Non-pigmented ciliary epithelial cell (primary cell): ENCODE measurements at regions not wholly inside any gene's neighbourhood (a gene's known extent, or its start where the extent isn't known, plus 50 kb on each side); places are given as distances from the start of the nearest gene placed in this dataset.

ENCODE experiments used
- DNase-seq: peaks from one replicate; pipeline ENCODE4 v3.0.0-alpha.2; 2010; ENCODE audit warnings: low read depth

DNA sequence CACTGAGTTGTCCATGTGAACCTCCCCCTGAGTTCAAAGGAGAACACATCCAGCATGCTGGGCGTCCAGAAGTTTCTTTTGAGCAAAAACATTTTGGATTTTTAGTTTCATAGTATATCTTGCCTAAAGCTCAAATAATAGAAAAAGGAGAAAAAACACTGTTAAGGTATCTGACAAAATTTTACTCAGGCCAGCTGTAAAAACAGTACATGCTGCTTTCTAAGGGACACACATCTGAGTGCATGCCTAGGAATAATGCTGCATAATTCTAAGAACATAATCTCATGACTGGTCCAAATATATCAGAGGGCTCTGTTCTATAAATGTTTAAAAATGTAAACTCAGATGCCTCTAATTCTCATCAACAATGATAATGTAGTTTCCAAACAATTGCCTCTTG is 561.3 kb upstream of the INTU start:
- no peak for DNase-seq

DNA sequence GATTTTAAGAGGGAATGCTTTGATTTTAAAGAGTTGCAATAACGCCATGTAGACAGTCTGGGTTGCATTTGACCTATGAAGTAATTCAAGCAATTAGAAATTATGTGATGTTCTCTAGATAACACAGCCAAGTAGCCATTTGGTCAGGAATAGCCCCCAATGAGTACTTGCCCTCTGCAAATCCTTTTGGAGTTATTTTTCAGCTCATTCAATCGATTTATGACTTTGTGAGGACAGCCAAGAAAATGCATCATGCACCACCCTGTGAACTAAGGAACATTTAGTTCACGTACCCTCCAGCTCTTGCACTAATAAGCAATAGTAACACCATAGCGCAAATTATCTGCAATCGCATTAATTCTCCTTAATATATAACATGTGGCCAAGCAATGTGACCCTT is 552.6 kb upstream of the INTU start:
- no peak for DNase-seq

DNA sequence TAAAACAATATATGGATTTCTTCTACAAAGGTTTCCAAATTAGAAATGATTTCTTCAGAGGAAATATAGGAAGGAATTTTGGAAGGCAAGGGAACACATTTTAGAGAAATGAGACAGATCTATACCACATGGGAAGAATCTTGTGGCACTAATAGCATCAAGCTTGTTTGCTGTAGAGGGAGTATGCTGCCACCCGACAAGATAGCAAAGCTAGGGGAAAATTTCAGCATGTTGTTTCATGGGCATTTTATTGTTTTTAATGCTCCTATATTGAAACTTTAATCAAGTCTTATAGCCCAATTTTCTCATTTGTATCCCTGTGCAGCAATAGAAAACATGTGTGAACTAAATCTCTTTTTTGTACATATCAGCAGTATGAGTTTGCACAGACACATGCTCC is 551.7 kb upstream of the INTU start:
- no peak for DNase-seq

DNA sequence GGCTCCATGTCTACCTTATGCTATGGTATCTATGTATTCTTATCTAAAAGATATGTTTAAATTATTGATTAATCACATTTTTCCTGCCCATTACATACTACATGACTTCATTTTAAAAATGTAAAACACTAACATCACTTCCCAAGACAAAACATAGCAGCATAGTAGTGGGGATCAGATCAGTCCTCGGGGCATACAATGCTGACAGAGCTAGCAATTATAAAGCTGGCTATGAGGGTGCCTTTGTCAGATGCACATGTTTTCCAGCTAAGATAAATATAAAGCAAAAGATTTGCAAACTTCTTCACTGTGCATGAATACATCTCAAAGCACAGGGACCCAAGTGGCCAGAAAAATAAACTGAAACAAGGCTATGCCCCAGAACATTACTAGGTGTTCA is 549.8 kb upstream of the INTU start:
- no peak for DNase-seq

DNA sequence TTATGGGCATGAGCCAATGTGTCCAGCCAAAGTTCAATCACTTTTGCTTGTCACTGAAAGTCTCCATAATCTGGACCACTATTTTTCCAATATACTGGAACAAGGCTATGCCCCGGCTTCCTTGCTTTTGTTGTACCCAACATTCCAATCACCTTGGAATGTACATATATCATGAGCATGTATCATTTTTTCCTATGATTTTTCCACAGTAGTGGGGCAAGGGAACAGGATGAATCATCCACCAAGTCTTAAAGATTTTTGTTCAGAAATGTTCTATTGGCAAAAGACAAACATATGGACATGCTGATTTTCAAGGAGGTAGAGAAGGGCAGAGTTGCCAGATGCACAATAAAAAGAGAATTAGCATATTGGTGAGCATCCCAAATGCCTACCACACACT is 548.1 kb upstream of the INTU start:
- no peak for DNase-seq

DNA sequence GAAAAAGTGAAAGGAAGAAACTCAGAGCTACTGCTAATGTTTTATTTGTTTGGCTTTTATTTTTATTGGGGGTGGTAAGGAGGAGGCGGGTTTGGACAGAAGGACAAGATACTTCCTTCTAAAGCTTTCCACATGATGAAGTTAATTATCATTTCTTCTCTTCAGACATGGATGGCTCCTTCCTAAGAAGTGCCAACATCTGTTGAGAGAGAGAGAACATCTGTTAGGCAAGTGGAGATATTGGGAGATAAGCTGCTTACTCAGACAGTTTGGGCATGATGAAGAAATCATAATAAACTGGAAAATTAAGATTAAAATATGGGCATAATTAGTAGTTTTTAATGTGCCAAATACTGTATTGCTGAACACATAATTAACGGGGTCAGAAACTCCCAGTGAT is 535.7 kb upstream of the INTU start:
- DNase-seq, result no peak

DNA sequence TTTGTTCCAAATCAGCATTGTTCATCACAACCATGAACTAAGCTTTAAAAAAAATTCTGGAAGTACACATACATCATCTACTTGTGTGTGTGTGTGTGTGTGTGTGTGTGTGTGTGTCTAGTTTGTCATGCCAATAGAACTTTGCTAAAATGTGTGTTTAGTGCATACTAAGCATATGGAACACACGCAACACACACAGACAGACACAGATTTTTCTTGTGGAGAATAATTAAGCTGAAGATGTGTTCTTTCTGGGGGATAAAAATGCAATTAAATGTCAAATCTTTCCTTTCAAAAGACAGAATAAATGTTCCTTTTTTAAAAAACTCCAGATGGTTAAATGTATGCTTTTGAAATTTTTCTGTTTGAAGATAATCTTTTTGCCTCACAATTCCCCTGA is 530.4 kb upstream of the INTU start:
- DNase-seq, result no peak

DNA sequence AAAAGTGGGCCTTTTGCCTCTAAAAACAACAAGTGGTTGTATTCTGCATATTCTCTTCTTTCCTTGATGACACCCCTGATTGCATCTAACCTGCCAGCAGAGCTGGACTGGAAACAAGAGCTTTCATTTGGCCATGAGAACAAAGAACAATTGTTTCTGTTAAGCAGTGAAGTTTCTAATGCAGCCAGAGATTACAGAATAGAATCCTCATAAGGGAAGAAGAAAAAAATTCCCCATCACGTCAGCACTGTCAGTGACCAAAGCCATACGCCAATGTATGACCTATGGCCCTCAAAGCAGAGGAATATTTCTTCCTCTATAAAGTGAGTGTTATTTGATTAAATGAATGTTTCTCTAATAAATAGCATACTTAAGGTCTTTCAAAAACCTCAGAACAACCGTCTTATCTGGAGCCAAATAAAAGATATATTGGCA is 529.1 kb upstream of the INTU start:
- no peak for DNase-seq

DNA sequence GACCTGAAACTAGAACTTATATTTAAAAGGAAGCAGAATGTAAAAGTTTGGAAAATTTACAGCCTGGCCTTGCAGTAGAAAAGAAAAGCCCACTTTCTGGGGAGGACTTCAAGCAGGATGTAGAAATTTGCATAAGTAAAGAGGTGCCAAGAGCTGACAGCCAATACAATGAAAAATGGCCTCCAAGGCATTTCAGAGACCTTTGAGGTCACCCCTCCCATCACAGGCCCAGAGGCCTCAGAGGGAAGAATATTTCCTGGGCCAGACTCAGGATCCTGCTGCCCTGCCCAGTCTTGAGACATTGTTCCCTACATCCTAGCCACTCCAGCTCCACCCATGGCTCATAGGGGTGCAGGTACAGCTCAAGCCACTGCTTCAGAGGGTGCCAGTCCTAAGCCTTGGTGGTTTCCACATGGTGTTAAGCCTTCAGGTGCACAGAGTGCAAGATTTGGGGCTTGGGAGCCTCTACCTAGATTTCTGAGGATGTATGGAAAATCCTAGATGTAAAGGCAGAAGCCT is 518.9 kb upstream of the INTU start:
- no peak for DNase-seq

DNA sequence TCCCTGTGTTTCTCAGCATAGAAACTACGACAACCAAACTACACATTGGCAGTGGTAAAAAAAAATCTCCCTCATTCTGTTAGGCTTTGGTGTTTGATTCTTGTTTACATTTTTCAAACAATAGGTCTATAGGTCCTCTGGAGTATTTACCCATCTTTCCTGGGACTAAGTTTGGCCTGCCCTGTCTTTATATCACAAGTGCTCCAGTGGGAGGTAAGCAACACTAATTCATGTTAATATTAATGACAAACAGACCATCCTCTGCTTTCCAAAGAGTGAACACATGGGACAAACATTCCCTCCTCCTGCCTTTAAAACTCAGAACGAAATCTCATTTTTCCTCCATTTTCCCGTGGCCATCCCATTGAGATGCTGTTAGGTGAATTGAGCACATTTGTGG is 514.1 kb upstream of the INTU start:
- DNase-seq, result no peak

DNA sequence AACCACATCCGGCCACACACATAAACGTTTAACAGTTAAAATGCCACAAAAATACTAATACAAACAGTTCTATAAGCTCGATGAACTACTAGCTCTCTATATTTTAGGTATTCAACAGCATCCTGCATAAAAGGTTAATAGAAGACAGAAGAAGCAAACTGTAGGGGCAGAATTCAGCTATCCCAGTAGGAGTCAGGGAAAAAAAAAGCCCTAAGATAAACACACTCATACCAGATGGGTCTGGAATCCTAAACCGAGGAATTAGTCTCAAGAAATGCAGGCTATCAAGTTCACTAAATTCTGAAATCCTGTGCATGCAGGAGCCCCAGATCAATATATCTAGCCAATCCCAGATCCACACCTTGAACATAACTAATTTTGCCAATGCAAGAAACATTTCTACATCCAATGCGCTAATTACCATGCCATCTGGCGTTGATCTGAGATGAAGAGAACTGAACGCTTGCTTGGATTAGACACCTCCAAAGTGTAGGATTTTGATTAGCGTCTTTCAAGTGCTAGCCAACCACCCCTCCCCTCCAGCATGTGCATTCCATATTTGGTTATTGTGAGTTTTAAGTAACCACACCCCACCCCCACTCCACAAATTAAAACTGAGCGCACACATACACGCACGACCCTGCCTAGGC is 512.2 kb upstream of the INTU start:
- DNase-seq, result no peak

DNA sequence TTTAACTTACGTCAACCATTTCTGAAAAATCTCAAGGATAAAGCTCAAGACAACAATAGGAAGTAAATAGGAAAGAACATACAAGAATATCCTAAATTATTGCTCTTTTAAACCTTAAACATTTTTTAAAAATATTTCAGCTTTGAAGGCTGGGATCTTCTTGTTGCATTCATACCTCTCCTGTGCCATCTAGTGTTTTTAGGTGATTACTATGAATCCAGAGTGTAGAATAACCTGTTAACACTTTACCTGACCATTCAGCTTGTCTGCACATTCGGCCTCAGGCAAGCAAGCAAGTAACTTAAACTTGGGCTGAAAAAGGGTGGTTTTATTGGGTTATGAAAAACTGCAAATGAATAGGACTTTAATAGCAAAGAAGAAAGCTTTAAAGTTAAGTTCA is 507.8 kb upstream of the INTU start:
- DNase-seq, result no peak

DNA sequence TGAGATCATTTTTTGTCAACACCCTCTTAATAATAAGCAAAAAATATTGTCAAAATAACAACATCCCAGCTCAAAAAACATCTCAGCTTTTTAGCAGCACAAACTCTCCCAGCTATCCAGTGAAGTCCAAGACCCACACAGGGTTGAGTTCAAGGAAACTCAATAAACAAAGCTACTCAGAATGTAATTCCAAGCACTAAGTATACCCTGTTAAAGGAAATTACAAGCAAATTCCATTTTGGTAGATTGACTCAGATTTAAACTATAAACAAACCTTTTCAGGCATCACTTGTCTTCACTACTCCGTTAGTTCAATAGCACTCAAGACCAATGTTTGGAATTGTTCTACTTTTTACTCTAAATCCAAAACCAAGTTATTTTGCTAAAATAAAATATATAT is 506.0 kb upstream of the INTU start:
- DNase-seq, result no peak

DNA sequence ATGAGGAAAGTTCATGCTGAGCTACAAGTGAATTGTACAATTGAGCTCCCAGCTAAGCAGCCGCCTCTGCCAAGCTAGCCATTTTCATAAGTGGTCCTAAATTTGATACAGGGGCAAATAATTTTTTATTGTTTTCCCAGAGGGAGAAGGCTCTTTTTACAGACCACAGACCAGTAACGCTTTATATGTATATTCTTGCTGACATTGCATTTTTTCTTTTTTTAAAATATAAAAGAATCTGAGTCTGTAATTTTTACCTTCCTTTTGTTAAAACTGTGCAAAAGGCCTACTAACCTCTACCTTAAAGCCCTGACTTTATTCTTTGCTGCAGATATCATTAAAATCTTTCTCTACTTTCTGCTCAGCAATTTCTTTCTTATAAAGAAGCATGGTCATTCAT is 501.2 kb upstream of the INTU start:
- DNase-seq, result no peak

DNA sequence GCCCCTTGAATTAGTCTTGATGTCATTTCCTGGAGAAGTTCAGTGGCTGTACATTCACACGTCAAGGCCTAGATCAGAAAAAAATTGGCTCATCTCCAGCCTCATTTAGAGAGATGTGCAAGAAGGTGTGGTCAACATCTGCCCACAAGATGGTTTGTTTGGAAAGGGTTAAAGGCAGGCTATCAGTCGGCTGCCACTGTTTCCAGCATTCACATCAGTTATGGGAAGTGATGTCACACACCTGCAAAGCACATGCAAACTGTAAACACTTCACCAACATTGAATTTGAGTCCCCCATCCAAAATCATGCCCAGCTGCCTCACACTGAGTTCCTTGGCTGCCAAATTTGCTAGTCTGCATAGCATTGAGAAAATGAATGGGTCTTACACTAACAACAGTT is 498.3 kb upstream of the INTU start:
- DNase-seq, result no peak

DNA sequence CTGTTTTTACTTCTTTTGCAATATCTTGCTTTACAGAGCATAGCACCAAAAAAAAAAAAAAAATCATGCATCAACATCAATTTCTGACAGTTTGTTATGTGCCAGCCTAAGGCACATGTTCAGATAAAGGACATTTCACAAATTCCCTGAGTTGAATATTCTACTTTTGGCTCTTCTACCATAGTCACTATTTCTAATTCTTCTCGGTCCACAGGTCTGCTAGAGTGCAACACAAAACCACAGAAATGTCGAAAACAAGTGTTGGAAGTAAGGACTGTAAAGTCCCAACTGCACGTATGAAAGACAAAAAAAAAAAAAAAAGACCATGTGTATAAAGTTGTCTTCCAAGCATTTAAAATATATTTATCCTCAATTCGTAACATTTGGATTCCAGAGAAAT is 494.2 kb upstream of the INTU start:
- DNase-seq, result no peak

DNA sequence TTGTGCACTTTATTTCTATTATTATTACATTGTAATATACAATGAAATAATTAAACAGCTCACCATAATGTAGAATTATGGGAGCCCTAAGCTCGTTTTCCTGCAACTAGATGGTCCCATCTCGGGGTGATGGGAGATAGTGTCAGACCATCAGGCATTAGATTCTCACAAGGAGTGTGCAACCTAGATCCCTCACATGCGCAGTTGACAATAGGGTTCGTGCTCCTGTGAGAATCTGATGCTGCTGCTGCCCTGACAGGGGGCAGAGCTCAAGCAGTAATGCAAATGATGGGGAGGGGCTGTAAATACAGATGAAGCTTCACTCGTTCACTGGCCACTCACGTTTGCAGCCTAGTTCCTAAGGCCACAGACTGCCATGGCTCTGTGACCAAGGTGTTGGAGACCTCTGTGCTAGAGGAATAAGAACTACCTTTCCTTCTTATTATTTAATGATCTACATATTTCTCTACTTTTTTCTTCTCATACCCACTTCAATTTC is 492.9 kb upstream of the INTU start:
- no peak for DNase-seq

DNA sequence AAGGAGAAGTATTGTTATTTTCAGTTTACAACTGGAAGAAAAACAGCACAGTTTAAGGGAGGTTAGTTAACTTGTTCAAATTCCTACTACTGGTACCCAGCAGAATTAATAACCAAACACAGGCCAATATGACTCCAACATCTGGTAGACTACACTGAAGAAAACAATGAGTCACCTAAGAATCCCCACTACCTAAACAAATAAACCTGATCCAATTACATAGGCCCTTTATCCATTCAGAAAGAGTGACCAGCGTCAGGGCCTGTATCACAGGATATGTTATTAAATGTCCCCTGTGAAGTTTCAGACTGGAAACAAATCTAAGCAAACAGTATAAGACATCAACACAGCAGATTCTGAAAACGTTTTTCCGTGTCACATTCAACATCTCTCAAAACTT is 492.5 kb upstream of the INTU start:
- DNase-seq, result no peak

DNA sequence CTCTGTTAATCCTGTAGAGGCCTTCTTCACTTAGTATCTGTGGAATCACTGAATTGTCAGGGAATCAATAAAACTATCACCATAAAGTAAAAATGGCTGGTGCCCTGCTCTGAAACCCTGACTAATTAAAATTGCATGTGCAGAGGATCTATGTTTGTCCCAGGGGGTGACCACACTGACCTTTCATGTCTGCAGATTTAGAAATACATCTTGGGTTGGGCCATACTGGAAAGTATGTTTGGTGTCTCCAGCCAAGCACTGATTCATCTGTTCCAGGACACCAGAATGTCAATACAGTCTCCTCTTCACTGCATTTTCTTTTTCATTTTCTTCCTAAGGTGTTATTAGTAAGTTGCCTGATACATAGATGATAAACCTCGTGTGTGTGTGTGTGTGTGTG is 490.9 kb upstream of the INTU start:
- DNase-seq, result no peak

DNA sequence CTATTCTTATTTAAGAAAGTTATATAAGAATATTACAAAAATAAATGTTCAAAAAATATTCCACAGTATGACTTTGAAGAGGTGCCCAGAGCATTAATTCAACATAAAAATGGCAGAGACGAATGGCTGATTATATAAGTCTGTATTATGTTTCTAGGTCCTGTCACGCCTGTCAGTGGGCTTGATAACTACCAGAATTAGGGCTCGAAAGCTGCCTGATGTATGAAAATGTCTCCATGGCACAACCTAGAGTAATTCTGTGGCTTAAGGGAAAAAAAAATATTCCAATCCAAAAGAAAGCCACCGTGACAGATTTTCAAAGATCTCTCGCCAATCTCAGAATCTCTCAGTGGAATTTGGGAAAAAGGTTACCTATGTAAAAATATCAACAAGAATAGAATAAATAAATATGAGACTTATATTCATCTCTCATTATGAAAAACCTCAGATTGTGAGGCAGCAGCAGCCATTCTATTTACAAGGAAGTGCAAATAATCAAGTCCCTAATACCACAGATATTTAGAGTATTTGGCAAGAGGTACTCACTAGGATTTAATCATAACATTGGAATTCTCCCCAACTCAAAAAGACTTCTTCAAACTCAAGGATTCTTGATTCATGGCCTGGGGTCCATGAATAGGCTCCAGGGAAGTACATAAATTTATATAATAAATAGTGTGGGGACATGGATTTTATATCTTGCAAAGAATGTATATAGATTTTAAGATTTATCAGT is 489.1 kb upstream of the INTU start:
- DNase-seq, result no peak

DNA sequence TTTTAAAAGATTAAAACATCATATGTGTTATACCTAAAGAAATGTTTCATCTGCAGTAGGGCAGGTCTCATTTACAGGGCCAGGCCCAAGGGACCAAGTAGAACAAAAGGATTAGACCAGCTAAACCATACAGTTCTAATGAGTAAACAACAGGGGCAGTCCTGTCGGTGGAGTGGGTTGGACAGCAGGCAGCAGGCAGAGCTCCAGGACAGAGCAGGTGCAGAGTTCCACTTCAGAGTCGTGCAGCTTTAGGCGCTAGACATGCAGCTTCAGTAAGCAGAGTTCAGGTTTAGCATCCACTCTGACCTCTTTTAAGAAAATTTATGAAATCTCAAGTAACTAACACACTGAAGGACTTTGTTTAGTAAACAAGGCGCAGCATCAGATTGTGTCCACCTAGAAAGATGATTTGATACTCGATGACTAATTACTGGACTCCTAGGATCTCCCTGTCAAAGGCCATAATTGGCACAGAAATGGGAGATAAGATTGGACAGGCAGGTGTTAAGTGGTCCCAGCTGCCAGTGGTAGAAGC is 487.7 kb upstream of the INTU start:
- no peak for DNase-seq

DNA sequence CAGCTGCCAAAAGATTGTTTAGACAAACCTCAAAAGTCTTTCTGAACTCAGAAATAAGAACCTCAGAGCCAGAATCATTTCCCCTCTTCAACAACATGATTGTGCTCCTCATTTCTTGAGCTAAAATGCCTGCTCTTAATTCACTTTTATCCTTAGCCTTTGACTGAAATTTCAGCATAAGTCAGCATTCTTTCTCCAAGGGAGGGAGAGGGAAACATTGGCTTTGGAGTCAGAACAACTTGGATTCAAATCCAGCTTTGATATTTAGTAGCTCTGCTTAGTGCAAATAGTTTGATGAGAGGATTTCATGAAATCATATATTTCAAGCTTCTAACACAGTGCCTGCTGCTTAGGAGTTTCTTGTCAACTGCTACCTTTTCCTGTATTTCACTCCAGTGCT is 484.6 kb upstream of the INTU start:
- no peak for DNase-seq

DNA sequence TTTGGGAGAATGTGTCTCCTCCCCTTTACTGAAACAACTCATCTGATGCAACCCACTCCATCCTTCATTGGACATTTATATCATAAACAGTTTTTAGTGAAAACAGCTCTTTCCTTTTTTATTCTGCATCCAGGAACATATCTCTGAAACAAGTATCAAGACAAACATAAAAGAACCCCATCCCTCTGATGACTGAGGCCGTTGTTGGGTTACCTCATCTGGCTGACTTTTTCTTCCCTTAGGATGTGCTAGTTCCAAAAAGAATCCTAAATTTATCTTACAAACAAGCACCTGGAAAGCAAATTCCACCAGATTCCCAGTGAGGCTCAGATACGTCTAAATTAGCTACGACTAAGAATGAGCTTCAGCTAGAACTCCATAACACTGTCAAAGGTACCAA is 483.7 kb upstream of the INTU start:
- DNase-seq, result no peak

DNA sequence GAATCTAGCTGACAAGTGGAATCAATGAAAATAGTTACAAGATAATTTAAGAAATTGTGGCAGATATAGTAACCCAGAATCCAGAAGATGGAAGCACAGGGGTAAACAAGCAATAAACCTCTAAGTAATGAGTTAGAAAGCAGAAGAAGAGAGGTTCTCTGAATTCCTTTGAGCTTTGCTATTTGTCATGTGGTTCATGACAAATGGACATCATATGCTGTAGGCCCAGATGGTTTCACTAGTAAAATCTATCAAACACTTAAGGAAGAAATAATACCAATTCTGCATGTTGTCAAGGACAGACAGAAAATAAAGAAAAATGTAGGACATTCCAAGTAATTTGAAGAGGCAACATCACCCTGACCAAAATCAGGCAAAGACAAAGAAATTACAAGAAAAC is 480.8 kb upstream of the INTU start:
- no peak for DNase-seq
